ENCODE measurements at regions not wholly inside any gene's neighbourhood (a gene's known extent, or its start where the extent isn't known, plus 50 kb on each side); places are given as distances from the start of the nearest gene placed in this dataset.
"Not testable (repeated sequence)": the region's sequence is repeated elsewhere in the genome, so short reads cannot be mapped to it uniquely, and the experiment has no call there.

- not testable (repeated sequence) for TF ChIP-seq CTCF (IDR thresholded peaks at IDR 0.05; ENCODE audit: low read depth, low read length, poor library complexity, severe bottlenecking); EZH2phosphoT487 (IDR thresholded peaks at IDR 0.05; ENCODE audit: borderline replicate concordance, low read length)
Observed at GRCh38 chr20:48436609-48437008, 391.2 kb downstream of the PREX1 start.
